ENCODE measurements at regions not wholly inside any gene's neighbourhood (a gene's known extent, or its start where the extent isn't known, plus 50 kb on each side); places are given as distances from the start of the nearest gene placed in this dataset.

- no peak for DNase-seq
Measured at GRCh38 chr9:99730062-99730461, 91.6 kb upstream of the NR4A3 start.

- no peak for DNase-seq
Measured at GRCh38 chr9:99731950-99732349, 89.7 kb upstream of the NR4A3 start.

GRCh38 chr9:99732715-99733114, 89.0 kb upstream of the NR4A3 start:
- DNase-seq, result no peak

DNA sequence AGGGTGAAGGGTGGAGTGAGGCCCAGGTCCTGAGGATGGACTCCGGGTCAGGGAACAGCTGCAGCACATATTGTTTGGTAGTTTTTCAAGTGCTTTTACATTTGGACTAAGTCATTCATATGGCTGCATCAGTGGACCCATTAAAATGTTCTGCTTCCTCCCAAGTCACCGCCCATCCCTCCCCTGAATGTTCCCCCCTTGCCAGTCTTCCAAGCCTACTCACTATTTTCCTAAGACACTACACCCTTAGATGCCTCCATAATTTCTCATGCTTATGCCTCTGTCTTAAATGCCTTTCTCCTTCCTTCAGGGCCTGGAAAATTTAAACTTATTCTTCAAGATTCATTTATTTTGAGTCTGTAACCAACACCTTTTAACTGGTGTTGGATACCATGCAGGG, 86.6 kb upstream of the NR4A3 start:
- no peak for DNase-seq

- no peak for DNase-seq
Measured at GRCh38 chr9:99736291-99736690, 85.4 kb upstream of the NR4A3 start.

DNA sequence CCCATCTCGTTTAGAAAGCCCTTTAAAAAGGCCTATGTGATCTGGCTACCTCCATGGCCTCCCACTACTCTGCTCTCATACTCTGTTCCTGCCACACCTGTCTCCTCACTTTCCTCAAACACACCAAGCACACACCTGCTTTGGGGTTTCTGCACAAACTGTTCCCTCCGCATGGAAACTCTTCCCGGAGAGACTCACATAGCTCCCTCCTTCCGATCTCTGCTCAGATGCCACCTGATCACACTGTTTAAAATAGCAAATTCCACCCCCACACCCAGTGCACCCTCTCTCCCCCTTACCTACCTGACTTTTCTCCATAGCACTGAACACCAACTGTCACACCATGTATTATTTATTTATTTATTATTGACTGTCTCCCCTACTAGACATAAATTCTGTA, 84.0 kb upstream of the NR4A3 start:
- peak; percentile 10 for DNase-seq

- DNase-seq, result no peak
Measured at GRCh38 chr9:99743006-99743405, 78.7 kb upstream of the NR4A3 start.

DNA sequence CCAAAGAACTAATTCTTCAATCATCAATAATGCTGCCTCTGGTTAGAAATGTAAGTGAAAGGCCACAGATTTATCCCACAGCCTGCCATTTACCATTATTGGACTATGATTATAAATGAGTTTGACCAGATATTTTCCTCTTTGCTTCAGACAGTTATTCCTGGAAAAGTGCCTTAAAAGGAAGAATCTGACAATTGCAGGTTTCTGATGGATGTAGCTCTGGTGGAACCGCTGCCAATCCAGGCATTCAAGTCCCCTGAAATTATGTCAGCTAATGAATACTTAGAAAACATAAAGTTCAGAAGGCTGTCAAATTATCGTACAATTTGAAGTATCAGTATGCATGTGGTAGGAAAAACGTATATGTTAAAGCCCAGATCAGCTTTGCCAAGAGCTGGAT, 78.2 kb upstream of the NR4A3 start:
- no peak for DNase-seq

DNA sequence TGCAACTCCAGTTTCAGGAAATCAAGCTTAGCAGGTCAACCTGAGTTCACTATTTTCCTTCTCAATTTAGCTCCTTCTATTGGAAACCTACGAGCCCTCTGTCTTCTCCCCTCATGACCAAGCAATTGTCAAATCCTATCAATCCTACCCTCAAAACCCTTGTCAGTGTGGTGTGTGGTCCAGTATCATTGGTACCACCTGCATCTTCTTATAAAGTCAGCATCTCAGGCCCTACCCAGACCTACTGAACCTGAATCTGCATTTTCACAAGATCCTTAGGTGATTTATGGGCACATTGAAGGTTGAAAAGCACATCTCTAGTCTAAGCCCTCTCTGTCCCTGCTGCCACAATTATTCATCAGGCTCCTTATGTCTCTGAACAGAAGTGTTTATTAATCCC, 77.6 kb upstream of the NR4A3 start:
- DNase-seq, result no peak

DNA sequence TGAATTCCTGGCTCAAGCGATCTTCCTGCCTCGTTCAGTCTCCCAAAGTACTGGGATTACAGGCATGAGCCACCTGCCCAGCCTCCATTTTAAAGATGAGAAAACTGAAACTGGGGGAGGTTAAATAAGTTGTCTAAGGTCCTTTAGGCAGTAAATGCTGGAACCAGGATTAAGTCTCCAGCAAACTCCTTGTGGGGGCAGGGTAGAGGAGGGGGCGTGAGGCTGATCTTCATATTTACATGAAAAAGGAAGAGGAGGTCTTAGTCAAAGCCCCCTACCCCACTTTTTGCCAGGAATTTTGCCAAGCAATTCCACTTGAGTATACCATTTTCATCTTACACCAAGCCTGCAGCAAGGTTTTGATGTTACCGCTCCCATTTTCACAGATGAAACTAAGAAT, 76.6 kb upstream of the NR4A3 start:
- DNase-seq, result no peak

DNA sequence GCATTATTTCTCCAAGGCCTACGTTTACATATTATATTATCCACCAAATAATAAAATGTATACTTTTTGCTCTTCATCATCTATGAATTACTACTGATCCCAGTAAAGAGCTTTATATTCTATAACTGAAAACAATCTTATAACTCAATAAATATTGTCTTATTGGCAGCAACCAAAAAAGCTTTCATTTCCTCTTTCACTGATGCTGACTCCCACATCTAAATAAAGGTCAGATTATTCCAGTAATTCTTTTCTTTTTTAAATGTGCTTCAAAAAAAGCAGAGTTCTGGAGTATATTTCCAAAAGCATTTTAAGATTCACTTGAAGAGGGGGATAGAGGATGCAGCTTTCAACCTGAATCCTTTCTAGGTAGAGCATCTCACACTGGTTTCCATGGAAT, 75.3 kb upstream of the NR4A3 start:
- DNase-seq, result no peak

DNA sequence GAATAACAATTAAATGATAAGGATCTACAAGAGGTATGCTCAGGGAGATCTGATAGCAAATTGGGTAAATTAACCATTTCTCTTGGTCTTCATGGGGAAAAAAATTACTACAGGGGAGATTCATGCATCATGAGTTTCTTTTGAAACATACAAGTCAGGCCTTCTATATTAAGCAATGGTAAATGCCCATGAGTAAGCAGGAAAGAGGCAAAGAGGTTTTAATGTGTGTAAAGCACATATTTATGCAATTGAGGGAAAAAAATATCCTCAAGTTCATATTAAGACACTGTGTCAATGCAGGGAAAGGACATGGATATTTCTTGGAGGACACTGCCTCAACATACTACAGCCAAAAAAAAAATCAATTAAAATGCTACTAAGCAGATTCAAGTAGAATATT, 73.4 kb upstream of the NR4A3 start:
- no peak for DNase-seq

DNA sequence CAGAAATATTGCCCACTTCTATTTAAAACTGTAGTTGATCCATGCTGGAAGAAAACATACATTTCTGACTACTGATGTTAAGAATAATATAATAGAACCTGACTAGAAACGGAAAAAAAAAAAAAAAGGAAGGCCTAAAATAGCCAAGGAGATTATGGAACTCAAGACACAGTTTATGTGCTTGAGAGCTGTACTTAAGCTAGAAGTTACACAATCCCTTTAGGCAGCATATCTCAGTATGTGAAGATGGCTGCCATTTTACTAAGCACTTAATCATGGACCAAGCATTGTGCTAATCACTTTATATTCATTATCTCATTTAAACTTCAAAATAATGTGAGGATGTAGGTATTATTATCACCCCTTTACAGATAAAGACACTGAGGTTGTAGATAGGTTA, 73.0 kb upstream of the NR4A3 start:
- no peak for DNase-seq

DNA sequence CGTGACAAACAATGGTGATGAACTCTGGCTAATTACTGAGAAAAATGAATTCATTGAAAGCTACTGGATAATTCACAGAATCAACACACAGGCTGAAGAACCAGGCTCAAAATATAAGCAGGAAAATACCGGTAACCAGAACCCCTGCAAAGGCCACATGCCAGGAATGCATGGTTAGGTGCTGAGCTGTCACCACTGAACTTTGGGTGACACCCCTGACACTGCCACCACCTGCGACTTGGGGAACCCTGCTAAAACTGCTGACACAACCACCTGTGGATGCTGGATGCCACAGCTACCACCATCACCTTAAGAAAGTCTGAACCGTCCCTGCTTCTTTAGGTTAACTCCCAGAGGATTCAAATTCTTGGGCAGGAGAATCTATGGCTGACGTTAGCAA, 72.0 kb upstream of the NR4A3 start:
- DNase-seq, result no peak

- no peak for DNase-seq
Measured at GRCh38 chr9:99750526-99750925, 71.2 kb upstream of the NR4A3 start.

DNA sequence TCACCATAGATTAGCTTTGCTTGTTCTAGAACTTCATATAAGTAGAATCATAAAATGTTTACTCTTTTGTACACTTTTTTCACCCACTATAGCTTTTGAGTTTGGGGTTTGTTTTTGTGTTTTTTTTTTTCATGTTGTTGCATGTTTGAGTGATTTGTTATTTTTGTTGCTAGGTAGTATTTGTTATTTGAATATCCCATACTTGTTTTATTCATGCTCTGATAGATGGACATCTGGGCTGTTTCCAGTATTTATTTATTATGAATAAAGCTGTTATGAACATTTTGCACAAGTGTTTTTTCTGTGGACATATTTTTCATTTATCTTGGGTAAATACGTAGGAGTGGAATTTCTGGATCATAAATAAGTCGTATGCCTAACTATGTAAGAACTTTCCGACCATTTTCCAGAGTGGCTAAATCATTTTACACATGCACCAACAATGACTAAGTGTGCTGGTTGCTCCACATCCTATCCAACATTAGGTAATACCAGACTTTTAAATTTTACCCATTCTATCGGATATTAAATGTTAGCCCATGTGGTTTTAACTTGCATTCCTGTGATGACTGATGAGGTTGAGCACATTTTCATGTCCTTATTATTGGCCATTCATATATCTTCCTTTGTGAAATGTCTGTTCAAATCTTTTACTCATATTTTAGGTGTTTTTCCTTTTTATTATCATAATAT, 69.1 kb upstream of the NR4A3 start:
- DNase-seq, result no peak

DNA sequence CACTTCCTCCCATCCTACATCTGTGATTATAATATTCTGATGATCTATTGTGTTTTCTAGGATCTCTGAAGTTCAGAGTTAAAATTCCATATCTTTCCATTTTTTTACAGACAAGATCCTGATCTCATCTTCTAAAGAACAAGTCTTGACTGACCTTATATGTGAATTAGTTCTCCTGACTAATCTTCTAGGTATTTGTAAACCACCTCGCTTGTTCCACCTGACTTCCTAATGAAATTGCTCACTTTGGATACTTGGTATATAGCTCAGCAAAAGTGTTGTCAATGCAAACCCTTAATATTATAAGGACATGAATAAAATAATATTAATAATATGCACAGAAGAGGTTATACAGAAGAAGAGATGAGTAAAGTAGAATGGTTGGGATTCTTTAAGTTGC, 68.2 kb upstream of the NR4A3 start:
- no peak for DNase-seq

DNA sequence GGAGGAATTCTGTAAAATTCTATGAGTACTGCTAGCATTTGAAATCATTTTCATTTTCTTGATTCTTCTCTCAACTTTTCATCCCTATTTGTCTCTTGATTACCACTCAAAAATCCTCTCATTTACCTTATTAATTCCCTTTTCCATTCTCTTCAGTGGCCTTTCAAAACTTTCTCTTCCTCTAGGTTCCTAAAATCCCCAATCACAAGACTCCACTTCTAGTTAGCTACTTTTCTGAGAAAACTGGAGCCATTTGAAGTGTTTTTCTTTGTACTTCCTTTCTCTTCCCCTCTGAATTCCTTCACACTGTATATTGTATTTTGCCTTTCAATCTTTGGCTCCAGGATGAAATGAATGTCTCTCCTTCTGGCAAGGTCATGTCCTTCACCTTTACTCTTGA, 61.3 kb upstream of the NR4A3 start:
- no peak for DNase-seq

GRCh38 chr9:99762470-99762869, 59.2 kb upstream of the NR4A3 start:
- DNase-seq, result no peak
